Osteoblast (primary cell): ENCODE measurements at regions not wholly inside any gene's neighbourhood (a gene's known extent, or its start where the extent isn't known, plus 50 kb on each side); places are given as distances from the start of the nearest gene placed in this dataset.

Experiments used
- DNase-seq: peaks from one replicate; pipeline ENCODE4 v3.0.0; 2011; ENCODE audit warnings: low spot score, mixed read lengths; ENCODE audit not compliant: insufficient read length; ENCODE audit errors: missing footprints
- H2AFZ ChIP-seq: 2 replicates; pipeline ENCODE4 v1.6.0; 2011; ENCODE audit warnings: mild to moderate bottlenecking, low read length
- H3K27ac ChIP-seq: 2 replicates; pipeline ENCODE4 v1.5.1; 2011; ENCODE audit warnings: mild to moderate bottlenecking, low read depth, low read length, moderate library complexity
- H3K27me3 ChIP-seq: 2 replicates; pipeline ENCODE4 v1.6.0; 2012; ENCODE audit warnings: mild to moderate bottlenecking, control low read depth, inconsistent platforms, low read length, moderate library complexity; ENCODE audit not compliant: insufficient read depth
- H3K36me3 ChIP-seq: 2 replicates; pipeline ENCODE4 v1.5.1; 2011; ENCODE audit warnings: mild to moderate bottlenecking, low read length, control low read depth, moderate library complexity; ENCODE audit not compliant: insufficient read depth
- H3K4me1 ChIP-seq: 2 replicates; pipeline ENCODE4 v1.5.1; 2011; ENCODE audit warnings: mild to moderate bottlenecking, low read length, control low read depth, moderate library complexity; ENCODE audit not compliant: insufficient read depth
- H3K4me2 ChIP-seq: 2 replicates; pipeline ENCODE4 v1.6.0; 2011; ENCODE audit warnings: mild to moderate bottlenecking, low read length; ENCODE audit not compliant: insufficient read depth
- H3K4me3 ChIP-seq: fragments of 200-600 bp; sonication (generic); 3 replicates; pipeline ENCODE4 v1.5.1; 2012; ENCODE audit warnings: mild to moderate bottlenecking, low read length, inconsistent platforms; ENCODE audit not compliant: insufficient read depth
- H3K79me2 ChIP-seq: 2 replicates; pipeline ENCODE4 v1.6.0; 2012; ENCODE audit warnings: mild to moderate bottlenecking, low read length, control low read depth, inconsistent platforms; ENCODE audit not compliant: insufficient read depth
- H3K9me3 ChIP-seq: 2 replicates; pipeline ENCODE4 v1.5.1; 2011; ENCODE audit warnings: low read depth, low read length, control low read depth
- H4K20me1 ChIP-seq: 2 replicates; pipeline ENCODE4 v1.6.0; 2012; ENCODE audit warnings: mild to moderate bottlenecking, low read length, control low read depth; ENCODE audit not compliant: insufficient read depth
- CTCF ChIP-seq: IDR thresholded peaks from 2 replicates; pipeline ENCODE4 v1.5.1; 2011; ENCODE audit warnings: mild to moderate bottlenecking, low read depth, low read length, moderate library complexity; ENCODE audit errors: extremely low read depth

GRCh38 chr10:56698506-56698905 is 337.4 kb upstream of the ZWINT start:
- no peak overlapping the region for H2AFZ ChIP-seq
- no peak for TF ChIP-seq CTCF
- no peaks in the 10 kb centered on the region for H3K9me3 ChIP-seq
- H3K27ac ChIP-seq, result no peak overlapping the region
- H3K36me3 ChIP-seq, result no peaks in the 10 kb centered on the region
- H3K4me3 ChIP-seq, result no peak overlapping the region
- H3K27me3 ChIP-seq, result no peaks in the 10 kb centered on the region
- no peak overlapping the region for H3K4me2 ChIP-seq
- no peaks in the 10 kb centered on the region for H3K4me1 ChIP-seq
- H3K79me2 ChIP-seq, result no peaks in the 10 kb centered on the region
- no peaks in the 10 kb centered on the region for H4K20me1 ChIP-seq
- no peak for DNase-seq

- H2AFZ ChIP-seq, result no peak overlapping the region
- H3K36me3 ChIP-seq, result no peaks in the 10 kb centered on the region
- no peaks in the 10 kb centered on the region for H3K9me3 ChIP-seq
- no peak overlapping the region for H3K27ac ChIP-seq
- H3K4me1 ChIP-seq, result no peaks in the 10 kb centered on the region
- H4K20me1 ChIP-seq, result no peaks in the 10 kb centered on the region
- H3K27me3 ChIP-seq, result no peaks in the 10 kb centered on the region
- no peaks in the 10 kb centered on the region for H3K79me2 ChIP-seq
- no peak overlapping the region for H3K4me2 ChIP-seq
- TF ChIP-seq CTCF, result no peak
- H3K4me3 ChIP-seq, result no peak overlapping the region
- no peak for DNase-seq
Observed at GRCh38 chr10:56679578-56679977, 318.5 kb upstream of the ZWINT start.

GRCh38 chr10:56662765-56663447 is 301.8 kb upstream of the ZWINT start:
- DNase-seq, result no peak
- no peak overlapping the region for H3K4me2 ChIP-seq
- no peaks in the 10 kb centered on the region for H3K79me2 ChIP-seq
- no peak overlapping the region for H3K4me3 ChIP-seq
- no peak for TF ChIP-seq CTCF
- no peaks in the 10 kb centered on the region for H3K27me3 ChIP-seq
- H3K27ac ChIP-seq, result no peak overlapping the region
- no peaks in the 10 kb centered on the region for H3K36me3 ChIP-seq
- no peaks in the 10 kb centered on the region for H4K20me1 ChIP-seq
- no peak overlapping the region for H2AFZ ChIP-seq
- H3K4me1 ChIP-seq, result no peaks in the 10 kb centered on the region
- H3K9me3 ChIP-seq, result peaks cover 3% of the 10 kb centered on the region

- Histone ChIP-seq H2AFZ (no peak overlapping the region), H3K27ac (no peak overlapping the region), H3K36me3 (no peaks in the 10 kb centered on the region), H3K79me2 (no peaks in the 10 kb centered on the region), H4K20me1 (no peaks in the 10 kb centered on the region), H3K27me3 (no peaks in the 10 kb centered on the region), H3K9me3 (peaks cover 3% of the 10 kb centered on the region), H3K4me1 (no peaks in the 10 kb centered on the region), H3K4me2 (no peak overlapping the region), H3K4me3 (no peak overlapping the region)
- TF ChIP-seq CTCF, result no peak
- no peak for DNase-seq
Observed at GRCh38 chr10:56653289-56653688, 292.2 kb upstream of the ZWINT start.
